Mesothelial cell of epicardium (in vitro differentiated cells): ENCODE measurements at regions not wholly inside any gene's neighbourhood (a gene's known extent, or its start where the extent isn't known, plus 50 kb on each side); places are given as distances from the start of the nearest gene placed in this dataset.

ENCODE experiments used
- DNase-seq, 2 experiments: peaks; one replicate each; pipeline ENCODE4 v3.0.0; 2021; ENCODE audit warnings: low spot score in 2 of 2; ENCODE audit not compliant: unreplicated experiment in 2 of 2
- H3K27ac Mint-ChIP-seq: 2 replicates; pipeline ENCODE4 v1.8.0; 2021; ENCODE audit warnings: mixed read lengths
- H3K27me3 Mint-ChIP-seq: 2 replicates; pipeline ENCODE4 v1.8.0; 2021; ENCODE audit warnings: low read depth, mixed read lengths
- H3K36me3 Mint-ChIP-seq: 2 replicates; pipeline ENCODE4 v1.8.0; 2021; ENCODE audit warnings: mixed read lengths
- H3K4me1 Mint-ChIP-seq: 2 replicates; pipeline ENCODE4 v1.8.0; 2021; ENCODE audit warnings: mixed read lengths
- H3K4me3 Mint-ChIP-seq: 2 replicates; pipeline ENCODE4 v1.8.0; 2021; ENCODE audit warnings: mild to moderate bottlenecking, moderate library complexity, mixed read lengths
- H3K9me3 Mint-ChIP-seq: 2 replicates; pipeline ENCODE4 v1.8.0; 2021; ENCODE audit warnings: mixed read lengths
- CTCF ChIP-seq: fragments of 200-600 bp; sonication (generic); IDR thresholded peaks from one replicate; pipeline ENCODE4 v1.5.0; 2021; ENCODE audit warnings: antibody characterized with exemption; ENCODE audit not compliant: unreplicated experiment

DNA sequence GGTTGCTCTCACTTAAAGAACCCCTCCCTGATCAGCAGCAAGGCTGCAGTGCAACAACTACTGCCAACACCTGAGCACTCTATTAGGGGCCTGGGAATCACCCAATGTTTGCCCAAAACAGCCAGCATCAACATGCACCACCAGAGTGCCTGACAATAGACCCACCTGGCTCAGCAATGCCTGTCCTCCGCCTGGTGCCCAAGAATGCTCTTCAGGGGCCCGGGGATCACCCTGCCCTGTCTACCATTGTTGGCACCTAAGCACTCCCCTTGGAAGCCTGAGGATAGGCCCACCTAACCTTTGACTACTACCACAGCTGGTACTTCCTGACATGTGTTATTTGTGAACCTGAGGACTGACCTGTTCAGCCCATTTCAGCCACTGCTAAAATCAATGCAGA is 1363.1 kb upstream of the PRR20A start:
- DNase-seq = no peak
- H3K9me3 Mint-ChIP-seq = no peaks in the 10 kb centered on the region
- no peaks in the 10 kb centered on the region for H3K4me1 Mint-ChIP-seq
- H3K4me3 Mint-ChIP-seq = no peak overlapping the region
- TF ChIP-seq CTCF = no peak
- H3K27ac Mint-ChIP-seq = no peak overlapping the region
- H3K36me3 Mint-ChIP-seq = no peaks in the 10 kb centered on the region
- no peaks in the 10 kb centered on the region for H3K27me3 Mint-ChIP-seq

GRCh38 chr13:55783841-55784240 is 1356.9 kb upstream of the PRR20A start:
- no peak for DNase-seq
- H3K27ac Mint-ChIP-seq = no peak overlapping the region
- H3K9me3 Mint-ChIP-seq = peaks cover 18% of the 10 kb centered on the region
- H3K4me1 Mint-ChIP-seq = no peaks in the 10 kb centered on the region
- no peak for TF ChIP-seq CTCF
- no peak overlapping the region for H3K4me3 Mint-ChIP-seq
- no peaks in the 10 kb centered on the region for H3K36me3 Mint-ChIP-seq
- H3K27me3 Mint-ChIP-seq = no peaks in the 10 kb centered on the region

- H3K4me3 Mint-ChIP-seq = no peak overlapping the region
- H3K27ac Mint-ChIP-seq = no peak overlapping the region
- DNase-seq = no peak
- peaks cover 21% of the 10 kb centered on the region for H3K9me3 Mint-ChIP-seq
- H3K36me3 Mint-ChIP-seq = no peaks in the 10 kb centered on the region
- no peaks in the 10 kb centered on the region for H3K4me1 Mint-ChIP-seq
- H3K27me3 Mint-ChIP-seq = no peaks in the 10 kb centered on the region
- TF ChIP-seq CTCF = no peak
Measured at GRCh38 chr13:55788548-55788947, 1352.2 kb upstream of the PRR20A start.

- TF ChIP-seq CTCF = no peak
- Mint-ChIP-seq H3K9me3 (peaks cover 11% of the 10 kb centered on the region), H3K36me3 (no peaks in the 10 kb centered on the region), H3K27ac (no peak overlapping the region), H3K4me1 (no peaks in the 10 kb centered on the region), H3K4me3 (no peak overlapping the region), H3K27me3 (no peaks in the 10 kb centered on the region)
- no peak for DNase-seq
Measured at GRCh38 chr13:55792544-55793193, 1348.0 kb upstream of the PRR20A start.

GRCh38 chr13:55815458-55816033 is 1325.2 kb upstream of the PRR20A start:
- Mint-ChIP-seq H3K27ac (no peak overlapping the region), H3K4me1 (no peaks in the 10 kb centered on the region), H3K36me3 (no peaks in the 10 kb centered on the region), H3K27me3 (no peaks in the 10 kb centered on the region), H3K4me3 (no peak overlapping the region), H3K9me3 (peaks cover 12% of the 10 kb centered on the region)
- no peak for TF ChIP-seq CTCF
- no peak for DNase-seq
